ENCODE measurements at regions not wholly inside any gene's neighbourhood (a gene's known extent, or its start where the extent isn't known, plus 50 kb on each side); places are given as distances from the start of the nearest gene placed in this dataset.

DNA sequence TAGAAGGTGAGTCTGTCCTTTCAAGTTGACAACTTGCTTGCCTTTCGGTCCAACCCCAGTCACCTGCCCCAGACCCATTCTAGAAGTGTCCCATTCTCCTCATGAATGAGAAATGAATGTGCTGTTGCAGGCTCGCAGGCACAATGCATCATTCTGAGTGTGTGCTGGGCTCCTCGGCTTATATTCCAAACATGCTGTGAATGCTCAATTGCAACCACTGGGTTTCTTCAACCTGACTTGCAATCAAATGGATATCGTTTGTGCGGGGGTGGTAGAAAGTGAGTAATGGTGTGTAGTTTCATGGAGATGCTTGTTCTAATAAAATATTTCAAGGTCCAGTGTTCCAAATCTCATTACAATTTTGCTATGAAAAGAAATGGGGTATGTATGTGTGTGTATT, 256.6 kb upstream of the IL12B start:
- TF ChIP-seq CTCF (IDR thresholded peaks at IDR 0.05; ENCODE audit: insufficient read depth, low read length) (no peak), POLR2AphosphoS5 (IDR thresholded peaks at IDR 0.05; ENCODE audit: low read depth) (no peak)
